ENCODE measurements at regions not wholly inside any gene's neighbourhood (a gene's known extent, or its start where the extent isn't known, plus 50 kb on each side); places are given as distances from the start of the nearest gene placed in this dataset.

DNA sequence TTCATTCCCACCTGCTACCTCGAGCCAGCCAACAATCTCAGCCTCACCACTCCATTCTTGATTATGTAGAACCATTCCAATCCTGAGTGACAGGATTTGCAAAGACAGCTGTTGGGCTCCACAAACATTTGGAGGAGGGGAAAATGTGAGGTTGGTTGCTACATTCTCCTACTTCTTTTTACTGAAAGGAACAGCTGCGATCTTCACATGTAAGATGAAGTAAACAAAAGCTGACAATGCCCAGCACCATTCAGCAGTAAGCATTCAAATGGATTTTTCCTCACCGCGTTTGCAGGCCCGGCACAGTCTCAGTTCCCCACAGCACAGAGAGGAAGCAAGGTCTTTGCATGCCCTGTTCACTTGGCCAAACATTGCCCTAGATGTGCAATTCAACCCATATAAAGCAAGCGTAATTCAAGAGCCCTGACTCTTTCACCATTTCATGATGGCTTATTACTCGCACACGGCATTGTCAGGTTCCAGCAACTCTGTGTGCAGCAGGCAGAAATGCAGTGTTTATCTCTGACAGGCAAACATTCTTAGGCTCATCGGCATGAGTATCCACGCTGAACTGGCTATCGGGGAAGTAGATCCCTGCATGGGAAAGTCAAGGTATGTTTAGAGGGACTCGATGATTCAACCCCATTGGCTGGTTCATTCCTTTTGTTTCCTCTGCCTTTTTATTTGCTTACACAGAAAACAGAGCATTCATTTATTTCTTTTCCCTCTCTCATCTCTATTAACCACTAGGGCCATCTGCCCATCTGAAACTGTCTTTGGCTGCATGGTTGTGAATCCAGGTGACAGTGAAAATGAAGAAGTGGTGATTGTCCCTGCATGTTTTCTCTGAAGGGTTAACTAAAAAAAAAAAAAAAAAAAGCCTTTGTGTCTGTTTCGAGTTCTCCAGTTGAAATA lies 236.1 kb upstream of the PLEKHG7 start:
- TF ChIP-seq, protein P1, sequence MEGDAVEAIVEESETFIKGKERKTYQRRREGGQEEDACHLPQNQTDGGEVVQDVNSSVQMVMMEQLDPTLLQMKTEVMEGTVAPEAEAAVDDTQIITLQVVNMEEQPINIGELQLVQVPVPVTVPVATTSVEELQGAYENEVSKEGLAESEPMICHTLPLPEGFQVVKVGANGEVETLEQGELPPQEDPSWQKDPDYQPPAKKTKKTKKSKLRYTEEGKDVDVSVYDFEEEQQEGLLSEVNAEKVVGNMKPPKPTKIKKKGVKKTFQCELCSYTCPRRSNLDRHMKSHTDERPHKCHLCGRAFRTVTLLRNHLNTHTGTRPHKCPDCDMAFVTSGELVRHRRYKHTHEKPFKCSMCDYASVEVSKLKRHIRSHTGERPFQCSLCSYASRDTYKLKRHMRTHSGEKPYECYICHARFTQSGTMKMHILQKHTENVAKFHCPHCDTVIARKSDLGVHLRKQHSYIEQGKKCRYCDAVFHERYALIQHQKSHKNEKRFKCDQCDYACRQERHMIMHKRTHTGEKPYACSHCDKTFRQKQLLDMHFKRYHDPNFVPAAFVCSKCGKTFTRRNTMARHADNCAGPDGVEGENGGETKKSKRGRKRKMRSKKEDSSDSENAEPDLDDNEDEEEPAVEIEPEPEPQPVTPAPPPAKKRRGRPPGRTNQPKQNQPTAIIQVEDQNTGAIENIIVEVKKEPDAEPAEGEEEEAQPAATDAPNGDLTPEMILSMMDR (IDR thresholded peaks at IDR 0.05 in 2 of 3, conservative IDR thresholded peaks at IDR 0.05 in 1 of 3; ENCODE audit: borderline replicate concordance in 1 of 3, insufficient read depth in 1 of 3, low read depth in 2 of 3, low read length in 2 of 3), result no peak
- no peak for TF ChIP-seq EZH2 (IDR thresholded peaks at IDR 0.05)
- TF ChIP-seq POLR2A (IDR thresholded peaks at IDR 0.05; ENCODE audit: borderline replicate concordance, extremely low read depth, insufficient read depth, insufficient read length), result no peak
- no peak for TF ChIP-seq SIN3A (IDR thresholded peaks at IDR 0.05; ENCODE audit: low read depth)
- TF ChIP-seq, protein P2, sequence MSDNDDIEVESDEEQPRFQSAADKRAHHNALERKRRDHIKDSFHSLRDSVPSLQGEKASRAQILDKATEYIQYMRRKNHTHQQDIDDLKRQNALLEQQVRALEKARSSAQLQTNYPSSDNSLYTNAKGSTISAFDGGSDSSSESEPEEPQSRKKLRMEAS (IDR thresholded peaks at IDR 0.05), result no peak
- no peak for TF ChIP-seq CEBPB (IDR thresholded peaks at IDR 0.05; ENCODE audit: low read depth)
- TF ChIP-seq, protein P3, sequence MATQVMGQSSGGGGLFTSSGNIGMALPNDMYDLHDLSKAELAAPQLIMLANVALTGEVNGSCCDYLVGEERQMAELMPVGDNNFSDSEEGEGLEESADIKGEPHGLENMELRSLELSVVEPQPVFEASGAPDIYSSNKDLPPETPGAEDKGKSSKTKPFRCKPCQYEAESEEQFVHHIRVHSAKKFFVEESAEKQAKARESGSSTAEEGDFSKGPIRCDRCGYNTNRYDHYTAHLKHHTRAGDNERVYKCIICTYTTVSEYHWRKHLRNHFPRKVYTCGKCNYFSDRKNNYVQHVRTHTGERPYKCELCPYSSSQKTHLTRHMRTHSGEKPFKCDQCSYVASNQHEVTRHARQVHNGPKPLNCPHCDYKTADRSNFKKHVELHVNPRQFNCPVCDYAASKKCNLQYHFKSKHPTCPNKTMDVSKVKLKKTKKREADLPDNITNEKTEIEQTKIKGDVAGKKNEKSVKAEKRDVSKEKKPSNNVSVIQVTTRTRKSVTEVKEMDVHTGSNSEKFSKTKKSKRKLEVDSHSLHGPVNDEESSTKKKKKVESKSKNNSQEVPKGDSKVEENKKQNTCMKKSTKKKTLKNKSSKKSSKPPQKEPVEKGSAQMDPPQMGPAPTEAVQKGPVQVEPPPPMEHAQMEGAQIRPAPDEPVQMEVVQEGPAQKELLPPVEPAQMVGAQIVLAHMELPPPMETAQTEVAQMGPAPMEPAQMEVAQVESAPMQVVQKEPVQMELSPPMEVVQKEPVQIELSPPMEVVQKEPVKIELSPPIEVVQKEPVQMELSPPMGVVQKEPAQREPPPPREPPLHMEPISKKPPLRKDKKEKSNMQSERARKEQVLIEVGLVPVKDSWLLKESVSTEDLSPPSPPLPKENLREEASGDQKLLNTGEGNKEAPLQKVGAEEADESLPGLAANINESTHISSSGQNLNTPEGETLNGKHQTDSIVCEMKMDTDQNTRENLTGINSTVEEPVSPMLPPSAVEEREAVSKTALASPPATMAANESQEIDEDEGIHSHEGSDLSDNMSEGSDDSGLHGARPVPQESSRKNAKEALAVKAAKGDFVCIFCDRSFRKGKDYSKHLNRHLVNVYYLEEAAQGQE (IDR thresholded peaks at IDR 0.05; ENCODE audit: low read depth), result no peak
- TF ChIP-seq EZH2phosphoT487 (IDR thresholded peaks at IDR 0.05; ENCODE audit: borderline replicate concordance), result no peak
- no peak for TF ChIP-seq ZNF274 (IDR thresholded peaks at IDR 0.05; ENCODE audit: low read depth, low read length)
- no peak for TF ChIP-seq SRF (IDR thresholded peaks at IDR 0.05; ENCODE audit: low read depth)

All from HCT116 (cell line).